ENCODE measurements at regions not wholly inside any gene's neighbourhood (a gene's known extent, or its start where the extent isn't known, plus 50 kb on each side); places are given as distances from the start of the nearest gene placed in this dataset.
A peak's percentile ranks its signal among the peaks of the same experiment; 100 is the strongest.

GRCh38 chr4:181541396-181541795 is 701.8 kb upstream of the TENM3 start:
- Histone ChIP-seq H3K9me3 (ENCODE audit: low read depth, low read length, poor library complexity, severe bottlenecking) (no peaks in the 10 kb centered on the region), H3K4me1 (ENCODE audit: insufficient read depth, low read length, poor library complexity, severe bottlenecking) (no peaks in the 10 kb centered on the region), H3K36me3 (ENCODE audit: insufficient read depth, low read length, poor library complexity, severe bottlenecking) (no peaks in the 10 kb centered on the region), H3K27me3 (replicated peaks; ENCODE audit: insufficient read depth, low read depth, low read length, poor library complexity) (peaks cover 37% of the 10 kb centered on the region), H3K4me3 (ENCODE audit: low read depth, low read length, poor library complexity, severe bottlenecking) (no peak overlapping the region), H3K27ac (ENCODE audit: low read depth, low read length, poor library complexity, severe bottlenecking) (no peak overlapping the region)
- BruUV-seq (replicated peaks): no TSS peak
- ChIA-PET POLR2A (ENCODE audit: low non-redundant PET) (no interaction called here), CTCF (no interaction called here)
- intact Hi-C loops (cut with micrococcal nuclease; ENCODE audit: unreplicated experiment): no loop called here
- TF ChIP-seq EZH2 (IDR thresholded peaks at IDR 0.05; ENCODE audit: borderline replicate concordance, low read depth, low read length, poor library complexity, severe bottlenecking) (no peak), CTCF (conservative IDR thresholded peaks at IDR 0.05; ENCODE audit: low read depth, low read length) (no peak)
- peak; percentile 22 for DNase-seq (ENCODE audit: low spot score)

- peaks cover 12% of the 10 kb centered on the region for H3K4me1 ChIP-seq (ENCODE audit: insufficient read depth, low read length, poor library complexity, severe bottlenecking)
- H3K27ac ChIP-seq (ENCODE audit: low read depth, low read length, poor library complexity, severe bottlenecking): no peak overlapping the region
- no TSS peak for BruUV-seq (replicated peaks)
- H3K9me3 ChIP-seq (ENCODE audit: low read depth, low read length, poor library complexity, severe bottlenecking): no peaks in the 10 kb centered on the region
- peak; percentile 76 for DNase-seq (ENCODE audit: low spot score)
- TF ChIP-seq CTCF (conservative IDR thresholded peaks at IDR 0.05; ENCODE audit: low read depth, low read length) (no peak), EZH2 (IDR thresholded peaks at IDR 0.05; ENCODE audit: borderline replicate concordance, low read depth, low read length, poor library complexity, severe bottlenecking) (no peak)
- H3K27me3 ChIP-seq (replicated peaks; ENCODE audit: insufficient read depth, low read depth, low read length, poor library complexity): no peaks in the 10 kb centered on the region
- no peaks in the 10 kb centered on the region for H3K36me3 ChIP-seq (ENCODE audit: insufficient read depth, low read length, poor library complexity, severe bottlenecking)
- POLR2A ChIA-PET (ENCODE audit: low non-redundant PET): no interaction called here
- CTCF ChIA-PET: no interaction called here
- intact Hi-C loops (cut with micrococcal nuclease; ENCODE audit: unreplicated experiment): no loop called here
- H3K4me3 ChIP-seq (ENCODE audit: low read depth, low read length, poor library complexity, severe bottlenecking): no peak overlapping the region
Observed at GRCh38 chr4:181548873-181549575, 694.2 kb upstream of the TENM3 start.

GRCh38 chr4:181549576-181550188 is 693.5 kb upstream of the TENM3 start:
- TF ChIP-seq EZH2 (IDR thresholded peaks at IDR 0.05; ENCODE audit: borderline replicate concordance, low read depth, low read length, poor library complexity, severe bottlenecking) (no peak), CTCF (conservative IDR thresholded peaks at IDR 0.05; ENCODE audit: low read depth, low read length) (no peak)
- intact Hi-C loops (cut with micrococcal nuclease; ENCODE audit: unreplicated experiment): no loop called here
- no peak overlapping the region for H3K27ac ChIP-seq (ENCODE audit: low read depth, low read length, poor library complexity, severe bottlenecking)
- CTCF ChIA-PET: no interaction called here
- BruUV-seq (replicated peaks): TSS peak; percentile 96
- POLR2A ChIA-PET (ENCODE audit: low non-redundant PET): no interaction called here
- H3K27me3 ChIP-seq (replicated peaks; ENCODE audit: insufficient read depth, low read depth, low read length, poor library complexity): no peaks in the 10 kb centered on the region
- peaks cover 12% of the 10 kb centered on the region for H3K4me1 ChIP-seq (ENCODE audit: insufficient read depth, low read length, poor library complexity, severe bottlenecking)
- no peaks in the 10 kb centered on the region for H3K9me3 ChIP-seq (ENCODE audit: low read depth, low read length, poor library complexity, severe bottlenecking)
- no peak overlapping the region for H3K4me3 ChIP-seq (ENCODE audit: low read depth, low read length, poor library complexity, severe bottlenecking)
- no peak for DNase-seq (ENCODE audit: low spot score)
- no peaks in the 10 kb centered on the region for H3K36me3 ChIP-seq (ENCODE audit: insufficient read depth, low read length, poor library complexity, severe bottlenecking)
